OCI-M2 (cell line): ENCODE measurements at regions not wholly inside any gene's neighbourhood (a gene's known extent, or its start where the extent isn't known, plus 50 kb on each side); places are given as distances from the start of the nearest gene placed in this dataset.

Experiments
- DNase-seq: peaks from one replicate; lab custom pipeline; 2025; ENCODE audit not compliant: unreplicated experiment; lab: John Stamatoyannopoulos, UW

- no peak for DNase-seq
Observed at GRCh38 chr2:149928011-149928410, 340.4 kb upstream of the MMADHC start.

DNA sequence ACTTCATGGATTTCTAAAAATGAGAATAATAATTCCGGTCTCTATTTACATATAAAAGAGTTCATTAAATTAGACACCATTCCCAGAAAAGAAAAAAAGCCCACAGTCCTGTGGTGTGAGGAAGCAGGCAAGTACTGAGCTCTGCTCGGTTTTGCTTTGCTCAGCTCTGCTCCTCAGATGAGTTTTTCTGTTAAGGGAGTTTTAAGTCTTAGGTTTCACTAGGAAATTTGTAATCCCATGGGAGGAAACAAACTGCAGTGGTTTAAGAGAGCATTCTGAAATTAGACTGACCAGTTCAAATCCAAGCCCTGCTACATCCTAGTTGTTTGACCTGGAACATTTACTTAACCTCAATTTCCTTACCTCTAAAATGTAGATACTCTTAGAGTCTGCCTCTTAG, 338.6 kb upstream of the MMADHC start:
- no peak for DNase-seq

DNA sequence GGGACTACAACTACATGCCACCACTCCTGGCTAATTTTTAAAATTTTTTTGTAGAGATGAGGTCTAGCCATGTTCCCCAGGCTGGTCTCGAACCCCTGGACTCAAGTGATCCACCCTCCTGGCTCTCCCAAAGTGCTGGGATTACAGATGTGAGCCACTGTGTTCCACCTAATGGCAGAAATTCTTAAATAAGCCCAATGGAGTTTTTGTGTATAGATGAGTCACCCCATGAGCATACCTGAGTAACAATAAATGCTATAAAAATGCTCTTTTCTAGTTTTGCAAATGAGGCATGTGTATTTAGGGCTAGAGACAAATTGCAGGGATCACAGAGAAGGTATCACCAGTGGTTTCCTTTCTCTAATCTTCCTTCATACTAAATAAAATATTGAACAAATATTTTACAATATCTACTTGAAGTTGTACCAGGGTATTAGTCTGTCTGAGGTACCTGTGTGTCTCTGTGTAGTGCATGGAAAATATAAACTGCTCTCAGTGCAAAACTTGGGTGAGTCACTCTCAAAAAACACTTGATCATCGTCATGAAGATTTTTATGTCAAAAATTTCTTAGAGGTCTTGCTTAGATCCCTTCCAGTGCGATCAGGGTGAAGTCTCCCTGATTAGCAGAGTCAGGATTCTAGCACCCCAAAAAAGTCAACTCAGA, 337.1 kb upstream of the MMADHC start:
- DNase-seq: no peak

DNA sequence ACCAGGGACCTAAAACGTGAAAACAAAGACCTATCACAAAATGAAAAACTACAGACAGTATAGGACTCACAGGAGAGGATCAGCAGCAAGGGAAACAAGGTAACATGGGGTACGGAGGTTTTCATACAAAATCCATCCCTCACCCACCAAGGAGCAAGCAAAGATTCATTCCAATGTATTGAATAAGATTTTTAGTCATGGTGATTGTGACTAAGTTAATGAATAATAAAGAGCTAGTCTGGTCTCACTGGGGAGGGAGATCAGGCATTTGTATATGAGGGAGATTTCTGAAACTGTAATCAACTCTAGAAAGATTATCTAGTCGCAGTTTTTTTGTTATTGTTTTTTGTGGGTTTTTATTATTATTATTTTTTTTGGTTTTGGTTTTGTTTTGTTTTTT, 336.5 kb upstream of the MMADHC start:
- DNase-seq: no peak

DNA sequence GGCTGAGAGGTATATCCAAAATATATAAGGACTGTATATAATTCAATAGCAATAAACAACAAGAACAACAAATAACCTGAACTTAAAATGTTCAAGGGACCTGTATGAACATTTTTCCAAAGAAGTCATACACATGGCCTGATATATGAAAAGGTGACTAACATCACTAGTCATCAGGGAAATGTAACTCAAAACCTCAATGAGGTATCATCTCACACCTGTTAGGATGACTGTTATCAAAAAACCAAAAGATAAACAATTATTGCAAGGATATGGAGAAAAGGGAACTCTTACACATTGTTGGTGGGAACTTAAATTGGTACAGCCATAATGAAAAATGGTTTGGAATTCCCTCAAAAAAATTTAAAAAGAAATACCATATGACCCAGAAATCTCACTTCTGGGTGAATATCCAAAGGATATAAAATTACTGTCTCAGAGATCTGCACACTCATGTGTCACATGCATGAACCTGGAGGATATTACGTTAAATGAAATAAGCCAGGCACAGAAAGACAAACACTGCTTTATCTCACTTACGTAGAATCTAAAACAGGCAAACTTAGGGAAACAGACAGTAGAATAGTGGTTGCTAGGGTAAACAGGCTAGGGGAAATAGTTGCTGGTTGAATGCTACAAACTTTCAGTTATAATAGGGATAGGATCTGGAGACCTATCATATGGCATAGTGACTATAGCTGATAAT, 334.5 kb upstream of the MMADHC start:
- DNase-seq: no peak

- no peak for DNase-seq
Observed at GRCh38 chr2:149920389-149920788, 332.8 kb upstream of the MMADHC start.

DNA sequence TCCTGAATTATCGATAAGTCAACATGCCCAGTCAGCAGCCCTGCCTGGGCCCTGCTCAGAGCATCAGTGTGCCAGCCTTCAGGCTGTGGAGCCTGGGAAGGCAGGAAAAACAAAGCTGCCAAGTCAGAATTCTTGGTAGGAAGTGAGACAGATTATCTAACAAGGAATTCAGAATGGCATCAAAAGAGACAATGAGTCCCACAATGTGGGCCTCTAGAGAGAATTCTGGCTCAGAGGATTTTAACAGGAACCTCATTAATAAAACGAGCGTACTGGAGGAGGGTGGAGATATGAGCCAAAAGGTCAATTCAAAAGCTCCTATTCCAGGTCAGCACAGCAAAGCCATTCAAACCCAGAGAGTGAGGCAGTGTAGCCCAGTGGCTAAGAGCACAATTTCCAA, 327.6 kb upstream of the MMADHC start:
- DNase-seq: no peak

- DNase-seq: no peak
Observed at GRCh38 chr2:149908726-149909683, 321.4 kb upstream of the MMADHC start.

DNA sequence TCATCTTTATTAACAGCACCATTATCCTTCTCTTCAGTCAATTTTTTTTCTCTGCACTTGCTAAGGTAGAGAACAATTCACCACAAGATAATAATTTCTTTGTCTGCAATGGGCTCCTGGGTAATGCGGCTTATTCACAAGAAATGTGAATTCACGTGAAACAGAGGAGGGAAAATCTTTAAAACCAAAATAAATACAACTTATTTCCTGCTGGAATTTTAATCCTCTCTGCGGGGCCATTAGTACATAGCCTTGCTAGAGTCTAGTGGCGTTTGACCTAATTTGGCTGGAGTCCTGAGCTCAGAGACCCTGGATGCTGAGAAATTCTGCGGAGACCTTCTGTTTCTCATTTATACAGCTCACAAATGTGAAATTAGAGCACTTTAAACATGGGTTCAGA, 319.3 kb upstream of the MMADHC start:
- DNase-seq: no peak

DNA sequence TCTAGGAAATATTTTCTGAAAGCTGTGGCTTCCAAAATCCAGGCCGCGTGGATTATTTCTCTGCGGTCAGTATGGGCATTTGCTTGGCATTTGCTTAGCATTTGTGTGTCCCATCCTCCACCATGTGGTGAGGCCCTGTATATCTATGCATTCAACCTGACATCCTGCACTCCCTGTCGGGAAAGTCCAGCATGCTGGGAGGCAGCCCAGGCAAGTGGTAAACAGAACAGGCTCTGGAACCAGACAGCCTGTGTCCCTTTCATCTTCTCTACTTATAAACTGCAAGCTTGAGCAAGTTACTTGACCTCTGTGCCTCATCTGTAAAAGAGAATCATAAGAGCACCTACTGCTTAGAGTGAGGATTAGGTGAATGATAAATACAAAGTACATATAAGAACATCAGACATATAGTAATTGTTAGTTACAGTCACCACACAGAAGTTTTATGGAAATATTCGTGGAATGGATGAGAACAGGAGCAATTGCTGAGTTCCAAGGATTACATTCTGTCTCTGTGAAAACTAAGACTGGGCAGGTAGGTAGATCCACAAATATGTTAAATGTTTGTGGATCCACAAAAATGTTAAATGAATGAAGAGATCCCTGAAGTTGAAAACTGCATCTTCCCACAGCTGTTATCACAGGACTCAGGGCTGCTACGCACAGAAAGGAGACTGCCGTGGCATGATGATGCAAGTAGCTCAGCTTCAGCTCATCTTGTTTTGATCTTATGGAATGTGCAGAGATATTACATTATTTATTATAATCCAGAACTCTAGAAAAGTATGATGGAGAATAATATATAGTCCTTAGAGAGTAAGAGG, 317.0 kb upstream of the MMADHC start:
- DNase-seq: no peak

GRCh38 chr2:149903626-149904025, 316.1 kb upstream of the MMADHC start:
- DNase-seq: no peak

DNA sequence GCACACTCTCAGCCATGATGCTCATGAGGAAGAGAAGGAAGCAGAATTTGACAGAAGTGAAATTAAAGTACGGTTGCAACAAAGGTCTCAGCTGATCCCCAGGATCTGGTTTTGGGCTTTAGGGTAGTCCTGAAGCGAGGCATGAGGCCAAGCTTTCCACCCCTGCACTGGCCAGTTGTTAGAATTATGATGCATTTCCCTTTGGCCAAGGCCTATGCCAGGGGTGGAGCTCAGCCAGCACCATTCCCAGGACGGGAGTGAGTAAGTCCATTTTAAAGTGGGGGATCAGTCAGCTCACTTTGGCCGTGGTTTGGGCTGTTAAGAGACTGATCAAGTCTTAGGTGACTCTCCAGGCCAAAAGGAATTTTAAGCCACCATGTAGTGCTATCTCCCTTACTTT, 314.5 kb upstream of the MMADHC start:
- no peak for DNase-seq

DNA sequence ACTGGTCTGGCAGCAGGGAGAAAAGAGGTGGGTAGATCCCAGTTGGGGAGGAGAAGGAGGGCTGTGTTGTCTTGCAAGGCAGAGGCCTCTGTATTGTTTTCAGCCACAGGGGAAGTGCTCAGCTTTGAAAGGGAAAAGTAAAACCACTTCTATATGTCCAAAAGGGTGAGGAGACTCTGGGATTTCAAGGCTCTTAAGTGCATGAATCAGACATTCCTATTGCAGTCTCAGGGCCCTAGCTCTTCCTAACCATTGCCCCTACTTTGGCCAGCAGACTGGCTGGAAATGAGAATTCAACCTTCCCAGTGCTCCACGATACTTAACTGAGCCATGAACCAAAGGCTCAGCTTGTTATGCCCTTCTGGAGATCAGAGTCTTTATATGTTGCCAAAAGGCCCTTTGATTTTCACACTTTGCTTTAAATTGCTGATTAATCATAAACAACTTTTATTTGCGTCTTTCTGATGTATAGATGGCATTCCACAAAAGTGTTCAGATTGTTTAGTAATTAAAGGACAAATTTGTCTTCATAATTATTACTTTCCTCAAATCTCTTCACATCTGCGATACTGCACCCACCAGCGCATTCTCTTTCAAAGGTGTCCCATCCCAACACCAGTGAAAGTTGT, 313.8 kb upstream of the MMADHC start:
- DNase-seq: no peak

GRCh38 chr2:149899390-149899789, 311.8 kb upstream of the MMADHC start:
- DNase-seq: no peak

DNA sequence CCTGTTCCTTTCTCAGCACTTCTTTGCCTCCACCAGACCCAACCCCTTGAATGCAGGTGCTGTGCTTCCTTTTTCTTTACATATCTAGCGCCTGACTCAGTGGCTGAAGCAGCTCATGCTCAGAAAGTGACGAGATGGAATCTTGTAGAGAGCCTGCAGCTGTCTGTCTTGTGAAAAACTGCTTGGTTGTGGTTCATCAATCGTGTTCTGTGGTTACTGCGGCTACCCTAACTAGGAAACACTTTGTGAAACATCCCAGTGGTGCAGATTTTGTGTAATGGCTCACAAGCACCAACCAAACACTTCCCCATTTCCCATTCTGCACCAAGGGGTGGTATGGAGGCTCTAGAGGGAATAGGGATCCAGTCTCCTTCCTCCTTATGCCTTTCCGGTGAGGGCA, 307.2 kb upstream of the MMADHC start:
- DNase-seq: no peak

DNA sequence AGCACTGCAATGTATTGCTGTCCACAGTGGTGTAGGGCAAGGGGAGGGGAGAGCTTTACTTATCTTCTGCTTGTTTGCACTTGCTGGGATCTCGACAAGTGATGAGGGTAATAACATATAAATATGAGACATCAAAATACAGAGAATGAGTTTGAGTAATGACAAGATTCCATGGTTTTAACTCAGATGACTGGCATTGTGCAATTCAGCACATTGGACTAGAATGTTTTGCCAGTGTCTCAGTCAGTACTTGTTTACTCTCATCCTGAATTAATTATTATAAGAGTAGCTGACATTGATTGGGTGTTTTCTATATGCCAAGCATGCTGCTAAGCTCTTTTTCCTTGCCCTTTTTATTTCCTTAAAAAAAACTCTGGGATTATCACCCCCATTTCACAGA, 306.7 kb upstream of the MMADHC start:
- DNase-seq: no peak

DNA sequence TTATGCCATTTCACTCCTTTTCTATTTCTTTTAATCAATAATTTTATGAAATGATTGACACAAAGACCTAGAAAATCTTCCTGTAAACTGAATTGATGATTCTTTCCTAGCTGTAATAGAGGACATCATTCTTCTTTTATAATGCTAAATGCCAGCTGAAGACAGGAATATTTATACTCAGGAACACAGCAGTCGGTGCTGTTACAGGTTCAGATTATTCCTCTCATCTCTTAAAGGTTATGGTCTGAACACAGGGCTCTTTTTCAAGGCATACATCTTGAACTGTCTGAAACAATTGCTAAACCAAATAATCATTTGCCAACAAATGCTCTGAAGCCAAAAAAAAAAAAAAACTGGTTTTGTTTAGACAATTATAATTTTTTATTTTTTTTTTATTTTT, 305.0 kb upstream of the MMADHC start:
- no peak for DNase-seq

GRCh38 chr2:149885946-149886345, 298.4 kb upstream of the MMADHC start:
- DNase-seq: no peak

DNA sequence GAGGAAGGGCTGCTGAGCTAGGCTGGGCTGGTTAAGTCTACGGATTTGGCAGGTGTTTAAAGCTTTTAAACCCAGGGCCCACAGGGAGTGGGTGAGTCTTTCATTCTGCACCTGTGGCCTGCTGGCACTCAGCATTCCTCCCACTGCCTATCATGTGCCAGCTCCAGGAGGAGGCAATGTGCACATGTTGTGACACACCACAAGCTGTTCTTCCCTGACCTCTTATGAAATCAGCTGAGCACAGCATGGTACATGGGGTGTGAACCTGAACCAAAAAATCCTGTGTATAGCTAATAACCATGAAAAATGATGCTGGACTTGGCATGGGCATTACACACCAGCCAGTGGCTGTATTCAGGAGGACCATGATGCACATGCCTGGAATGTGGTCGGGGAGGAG, 297.9 kb upstream of the MMADHC start:
- DNase-seq: no peak

GRCh38 chr2:149884871-149885270, 297.3 kb upstream of the MMADHC start:
- DNase-seq: no peak

DNA sequence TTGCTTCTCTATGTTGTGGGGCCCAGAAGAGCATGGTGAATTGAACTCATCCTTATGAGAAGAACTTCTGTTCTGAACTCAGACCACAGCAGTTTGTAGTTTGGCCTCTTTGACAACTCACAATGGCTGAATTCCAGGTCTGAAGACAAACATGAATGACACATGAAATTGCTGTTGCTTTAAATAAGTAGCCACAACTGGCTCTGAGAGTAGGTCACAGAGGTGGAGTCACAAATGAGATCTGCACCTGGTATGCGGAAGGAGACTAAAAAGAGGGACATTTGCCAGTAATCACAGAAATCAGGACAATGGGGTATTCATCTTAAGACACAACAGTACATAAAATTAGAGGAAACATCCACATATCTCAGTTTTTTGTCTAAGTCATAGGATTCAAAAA, 290.3 kb upstream of the MMADHC start:
- DNase-seq: no peak
